Right lobe of liver (tissue), 6 donors: ENCODE measurements at regions not wholly inside any gene's neighbourhood (a gene's known extent, or its start where the extent isn't known, plus 50 kb on each side); places are given as distances from the start of the nearest gene placed in this dataset.

Experiments used
- ATAC-seq, 4 donors: fragments of 200-7000 bp; cut with Tn5 transposase; one replicate each; pipeline ENCODE4 v1.9.1; 2020; ENCODE audit warnings: mild to moderate bottlenecking in 4 of 4, moderate library complexity in 4 of 4
- DNase-seq, 3 donors: peaks; one replicate each; pipeline ENCODE4 v3.0.0-alpha.2; 2020
- H3K27ac ChIP-seq, 3 donors: fragments of 200-600 bp; one replicate each; pipeline ENCODE4 v1.8.0; 2022
- H3K27me3 ChIP-seq, 2 donors: fragments of 200-600 bp; one replicate each; pipeline ENCODE4 v1.8.0; 2022
- H3K36me3 ChIP-seq, 4 donors: fragments of 200-600 bp; sonication (generic) in 1 of 4; one replicate each; pipeline versions ENCODE4 v1.5.1 to v1.8.0; 2017 to 2022; ENCODE audit warnings: control low read depth in 1 of 4
- H3K4me1 ChIP-seq, 4 donors: fragments of 200-600 bp; sonication (generic) in 1 of 4; one replicate each; pipeline versions ENCODE4 v1.5.1 to v1.8.0; 2017 to 2022; ENCODE audit warnings: control low read depth in 1 of 4
- H3K4me3 ChIP-seq, 3 donors: fragments of 200-600 bp; one replicate each; pipeline ENCODE4 v1.8.0; 2022
- H3K9me3 ChIP-seq, 4 donors: fragments of 200-600 bp; sonication (generic) in 1 of 4; one replicate each; pipeline versions ENCODE4 v1.5.1 to v1.8.0; 2017 to 2022; ENCODE audit warnings: control low read depth in 1 of 4
- POLR2A ChIP-seq: fragments of 450-650 bp; IDR thresholded peaks from one replicate; pipeline ENCODE4 v1.6.1; 2017; ENCODE audit warnings: antibody characterized with exemption, mild to moderate bottlenecking
- WGBS: methylation state at CpG from one replicate; pipeline ENCODE4 v1.1.6; 2018; ENCODE audit warnings: low coverage, low lambda C conversion rate; ENCODE audit not compliant: insufficient coverage; ENCODE audit errors: missing lambda C conversion rate; 5-methylcytosine and 5-hydroxymethylcytosine counted together
- intact Hi-C, 2 donors: fragments of 100-400 bp; cut with DNase I; formaldehyde crosslinking; loops; one replicate each; pipeline versions ENCODE4 v1.11.2 to v1.14.1; 2022
- TF ChIP-seq, protein P1 (sequence below), 4 donors: fragments of 200-600 bp in 3 of 4; fragments of 450-650 bp in 1 of 4; IDR thresholded peaks; one replicate each; pipeline versions ENCODE4 v1.5.1 to v1.8.0; 2016 to 2022; ENCODE audit warnings: antibody characterized with exemption in 4 of 4, mild to moderate bottlenecking in 2 of 4
- donor health status: DM: no; HTN: yes; CAD: no.
- donor health status: DM: no; HTN: no; CAD: no.
- donor health status: DM: no; HTN: no; CAD: no.
- donor health status: DM: no; HTN: yes; CAD: no.
- donor health status: DM: no; HTN: yes; CAD: no.

DNA sequence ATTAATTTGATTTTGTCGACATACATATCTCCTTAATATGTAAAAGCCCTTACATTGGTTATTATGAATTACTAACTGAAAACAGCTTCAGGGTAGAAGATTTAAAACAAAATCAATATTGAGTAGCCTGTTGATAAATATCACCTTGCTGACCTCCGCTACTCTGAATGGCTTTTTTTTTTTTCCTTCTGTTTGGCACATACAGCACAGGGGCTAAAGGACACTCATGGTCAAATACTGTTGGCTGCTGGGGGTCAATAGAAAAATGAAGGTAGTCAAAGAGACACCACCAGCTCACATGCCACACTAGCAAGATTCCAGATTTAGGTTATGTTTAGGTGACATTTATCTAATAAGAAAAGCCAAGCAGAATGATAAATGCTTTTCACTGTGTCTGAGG, 1642.4 kb upstream of the SLC39A10 start:
- no peak overlapping the region for H3K4me3 ChIP-seq
- 23% methylated on average over 2 of the region's 2 CpGs for WGBS
- no peaks in the 10 kb centered on the region for H3K4me1 ChIP-seq
- DNase-seq (no peak), ATAC-seq (no peak)
- H3K36me3 ChIP-seq = no peaks in the 10 kb centered on the region
- H3K27ac ChIP-seq = no peak overlapping the region
- H3K27me3 ChIP-seq = no peaks in the 10 kb centered on the region
- no peaks in the 10 kb centered on the region for H3K9me3 ChIP-seq
- intact Hi-C loops = no loop called here
- TF ChIP-seq, protein P1, sequence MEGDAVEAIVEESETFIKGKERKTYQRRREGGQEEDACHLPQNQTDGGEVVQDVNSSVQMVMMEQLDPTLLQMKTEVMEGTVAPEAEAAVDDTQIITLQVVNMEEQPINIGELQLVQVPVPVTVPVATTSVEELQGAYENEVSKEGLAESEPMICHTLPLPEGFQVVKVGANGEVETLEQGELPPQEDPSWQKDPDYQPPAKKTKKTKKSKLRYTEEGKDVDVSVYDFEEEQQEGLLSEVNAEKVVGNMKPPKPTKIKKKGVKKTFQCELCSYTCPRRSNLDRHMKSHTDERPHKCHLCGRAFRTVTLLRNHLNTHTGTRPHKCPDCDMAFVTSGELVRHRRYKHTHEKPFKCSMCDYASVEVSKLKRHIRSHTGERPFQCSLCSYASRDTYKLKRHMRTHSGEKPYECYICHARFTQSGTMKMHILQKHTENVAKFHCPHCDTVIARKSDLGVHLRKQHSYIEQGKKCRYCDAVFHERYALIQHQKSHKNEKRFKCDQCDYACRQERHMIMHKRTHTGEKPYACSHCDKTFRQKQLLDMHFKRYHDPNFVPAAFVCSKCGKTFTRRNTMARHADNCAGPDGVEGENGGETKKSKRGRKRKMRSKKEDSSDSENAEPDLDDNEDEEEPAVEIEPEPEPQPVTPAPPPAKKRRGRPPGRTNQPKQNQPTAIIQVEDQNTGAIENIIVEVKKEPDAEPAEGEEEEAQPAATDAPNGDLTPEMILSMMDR (IDR thresholded peaks at IDR 0.05) = no peak
- no peak for TF ChIP-seq POLR2A

DNA sequence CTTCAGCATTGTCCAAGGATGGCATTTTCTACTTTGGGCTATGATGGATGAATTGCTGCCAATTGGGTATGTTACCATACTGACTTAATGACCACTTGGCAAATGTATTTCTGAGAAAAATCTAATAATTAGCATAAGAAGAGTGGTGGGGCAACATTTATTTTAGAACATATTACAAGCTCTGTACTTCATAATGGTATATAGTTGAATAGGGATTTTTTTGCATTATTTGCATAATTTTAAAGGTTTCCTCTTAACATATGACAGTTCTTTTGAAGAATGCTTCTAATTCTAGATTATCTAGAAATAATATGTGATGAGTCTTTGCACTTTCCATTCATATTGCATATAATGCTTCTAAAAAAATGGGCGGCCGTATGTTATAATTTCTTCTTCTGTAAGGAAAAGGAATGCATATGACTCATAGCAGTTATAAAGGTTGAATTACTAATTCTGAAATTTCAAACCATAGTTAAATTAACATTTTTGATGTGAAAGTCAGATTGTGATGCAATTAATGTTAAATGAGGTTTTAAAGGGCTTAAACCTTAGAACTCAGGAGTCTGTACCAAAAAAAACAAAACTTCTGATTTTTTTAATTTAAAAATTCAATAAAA, 1652.3 kb upstream of the SLC39A10 start:
- 66% methylated on average over 2 of the region's 2 CpGs for WGBS
- no peaks in the 10 kb centered on the region for H3K36me3 ChIP-seq
- no peaks in the 10 kb centered on the region for H3K27me3 ChIP-seq
- H3K4me1 ChIP-seq = no peaks in the 10 kb centered on the region
- intact Hi-C loops = no loop called here
- no peaks in the 10 kb centered on the region for H3K9me3 ChIP-seq
- H3K27ac ChIP-seq = no peak overlapping the region
- DNase-seq (no peak), ATAC-seq (no peak)
- no peak for TF ChIP-seq POLR2A
- TF ChIP-seq, protein P1 (IDR thresholded peaks at IDR 0.05) = no peak
- no peak overlapping the region for H3K4me3 ChIP-seq

DNA sequence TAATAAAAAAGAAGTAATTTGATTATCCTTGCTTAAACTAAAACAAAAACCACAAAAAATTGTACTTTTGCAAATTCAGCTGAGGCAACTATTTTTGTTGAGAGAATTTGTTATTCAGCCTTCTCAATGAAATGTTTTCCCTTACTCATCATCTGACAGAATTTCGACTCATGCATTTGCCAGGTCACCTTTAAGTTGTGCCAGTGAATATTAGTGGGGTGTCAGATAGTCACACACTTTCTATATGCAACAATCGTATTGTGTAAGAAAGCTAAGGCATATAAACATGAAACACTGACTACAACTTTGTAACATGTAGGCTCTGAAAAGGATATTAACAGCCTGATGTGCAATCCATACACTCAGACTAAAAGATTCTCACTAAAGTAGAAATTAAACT, 1653.1 kb upstream of the SLC39A10 start:
- WGBS = 39% methylated on average over 2 of the region's 2 CpGs
- intact Hi-C loops = no loop called here
- no peaks in the 10 kb centered on the region for H3K4me1 ChIP-seq
- H3K4me3 ChIP-seq = no peak overlapping the region
- DNase-seq (no peak), ATAC-seq (no peak)
- H3K27me3 ChIP-seq = no peaks in the 10 kb centered on the region
- H3K27ac ChIP-seq = no peak overlapping the region
- H3K9me3 ChIP-seq = no peaks in the 10 kb centered on the region
- TF ChIP-seq, protein P1 (IDR thresholded peaks at IDR 0.05) = no peak
- no peak for TF ChIP-seq POLR2A
- H3K36me3 ChIP-seq = no peaks in the 10 kb centered on the region

DNA sequence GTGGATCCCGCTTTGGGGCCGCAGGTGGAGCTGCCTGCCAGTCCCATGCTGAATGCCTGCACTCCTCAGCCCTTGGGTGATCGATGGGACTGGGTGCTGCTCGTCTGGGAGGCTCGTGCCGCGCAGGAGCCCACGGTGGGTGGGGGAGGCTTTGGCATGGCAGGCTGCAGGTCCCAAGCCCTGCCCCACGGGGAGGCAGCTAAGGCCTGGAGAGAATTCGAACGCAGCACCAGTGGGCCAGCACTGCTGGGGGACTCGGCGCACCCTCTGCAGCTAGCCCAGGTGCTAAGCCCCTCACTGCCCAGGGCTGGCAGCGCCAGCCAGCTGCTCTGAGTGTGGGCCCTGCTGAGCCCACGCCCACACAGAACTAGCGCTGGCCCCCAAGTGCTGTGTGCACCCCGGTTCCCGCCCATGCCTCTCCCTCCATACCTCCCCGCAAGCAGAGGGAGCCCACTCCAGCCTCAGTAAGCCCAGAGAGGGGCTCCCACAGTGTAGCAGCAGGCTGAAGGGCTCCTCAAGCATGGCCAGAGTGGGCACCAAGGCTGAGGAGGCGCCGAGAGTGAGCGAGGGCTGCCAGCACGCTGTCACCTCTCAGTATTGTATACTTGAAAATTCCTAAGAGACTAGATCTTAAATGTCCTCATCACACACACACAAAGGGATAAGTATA, 1654.2 kb upstream of the SLC39A10 start:
- H3K9me3 ChIP-seq = no peaks in the 10 kb centered on the region
- 55% methylated on average over 8 of the region's 23 CpGs for WGBS
- TF ChIP-seq, protein P1 (IDR thresholded peaks at IDR 0.05) = no peak
- TF ChIP-seq POLR2A = no peak
- ATAC-seq = peak in 1 of 4 donors; percentile 34
- DNase-seq = no peak
- H3K27ac ChIP-seq = no peak overlapping the region
- intact Hi-C loops = no loop called here
- no peaks in the 10 kb centered on the region for H3K4me1 ChIP-seq
- no peaks in the 10 kb centered on the region for H3K27me3 ChIP-seq
- no peak overlapping the region for H3K4me3 ChIP-seq
- no peaks in the 10 kb centered on the region for H3K36me3 ChIP-seq
